T1000 (cell line): ENCODE measurements at regions not wholly inside any gene's neighbourhood (a gene's known extent, or its start where the extent isn't known, plus 50 kb on each side); places are given as distances from the start of the nearest gene placed in this dataset.
"Not testable (repeated sequence)": the region's sequence is repeated elsewhere in the genome, so short reads cannot be mapped to it uniquely, and the experiment has no call there.

Experiments
- DNase-seq: peaks from one replicate; lab custom pipeline; 2025; ENCODE audit warnings: mixed read lengths; lab: John Stamatoyannopoulos, UW

- DNase-seq = no peak
Observed at GRCh38 chr10:21060626-21061025, 163.5 kb upstream of the NEBL start.

- DNase-seq = no peak
Observed at GRCh38 chr10:21057989-21058388, 160.9 kb upstream of the NEBL start.

GRCh38 chr10:21057436-21057835 lies 160.3 kb upstream of the NEBL start:
- no peak for DNase-seq

- no peak for DNase-seq
Observed at GRCh38 chr10:21056461-21056860, 159.3 kb upstream of the NEBL start.

GRCh38 chr10:21055339-21056135 lies 158.4 kb upstream of the NEBL start:
- DNase-seq = no peak

- no peak for DNase-seq
Observed at GRCh38 chr10:21053953-21054690, 157.0 kb upstream of the NEBL start.

GRCh38 chr10:21052709-21053104 lies 155.6 kb upstream of the NEBL start:
- no peak for DNase-seq

GRCh38 chr10:21052072-21052708 lies 155.1 kb upstream of the NEBL start:
- no peak for DNase-seq

- no peak for DNase-seq
Observed at GRCh38 chr10:21049482-21049881, 152.4 kb upstream of the NEBL start.

- no peak for DNase-seq
Observed at GRCh38 chr10:21048068-21048467, 151.0 kb upstream of the NEBL start.

GRCh38 chr10:21047511-21047910 lies 150.4 kb upstream of the NEBL start:
- DNase-seq = no peak

- DNase-seq = no peak
Observed at GRCh38 chr10:21047096-21047495, 150.0 kb upstream of the NEBL start.

GRCh38 chr10:21043044-21043443 lies 145.9 kb upstream of the NEBL start:
- no peak for DNase-seq

GRCh38 chr10:21042536-21042935 lies 145.4 kb upstream of the NEBL start:
- DNase-seq = no peak

GRCh38 chr10:21041763-21042458 lies 144.8 kb upstream of the NEBL start:
- no peak for DNase-seq

- DNase-seq = no peak
Observed at GRCh38 chr10:21039721-21040120, 142.6 kb upstream of the NEBL start.

GRCh38 chr10:21036757-21037156 lies 139.6 kb upstream of the NEBL start:
- no peak for DNase-seq

GRCh38 chr10:21034770-21035169 lies 137.7 kb upstream of the NEBL start:
- DNase-seq = not testable (repeated sequence)

GRCh38 chr10:21034241-21034640 lies 137.1 kb upstream of the NEBL start:
- no peak for DNase-seq

GRCh38 chr10:21032587-21033319 lies 135.6 kb upstream of the NEBL start:
- no peak for DNase-seq

GRCh38 chr10:21031232-21031795 lies 134.2 kb upstream of the NEBL start:
- no peak for DNase-seq
